ENCODE measurements at regions not wholly inside any gene's neighbourhood (a gene's known extent, or its start where the extent isn't known, plus 50 kb on each side); places are given as distances from the start of the nearest gene placed in this dataset.
A peak's percentile ranks its signal among the peaks of the same experiment; 100 is the strongest.
"Not testable (repeated sequence)": the region's sequence is repeated elsewhere in the genome, so short reads cannot be mapped to it uniquely, and the experiment has no call there.

- no peak for TF ChIP-seq CTCF (IDR thresholded peaks at IDR 0.05)
- TF ChIP-seq POLR2A (IDR thresholded peaks at IDR 0.05), result no peak
- intact Hi-C loops (cut with DNase I; ENCODE audit: low total_unique reads), result no loop called here
- no peak for DNase-seq (ENCODE audit: low spot score in 2 of 2)
- 98 to 99% methylated on average over 2 of the region's 2 CpGs for WGBS, 2 donors
- no peak overlapping the region for H3K4me3 ChIP-seq (ENCODE audit: low read depth, poor library complexity, severe bottlenecking)
These were observed 145.2 kb downstream of the ADSS2 start for GRCh38 chr1:244306544-244306943.

GRCh38 chr1:244309191-244309590 is 142.5 kb downstream of the ADSS2 start:
- 88 to 94% methylated on average over 4 of the region's 4 CpGs for WGBS, 2 donors
- H3K4me3 ChIP-seq (ENCODE audit: low read depth, poor library complexity, severe bottlenecking); intact Hi-C loops (cut with DNase I; ENCODE audit: low total_unique reads): not testable (repeated sequence)
- DNase-seq (ENCODE audit: low spot score in 2 of 2), result peak in 1 of 2 donors; percentile 12

GRCh38 chr1:244311784-244312532 is 139.8 kb downstream of the ADSS2 start:
- peak; percentile 29 to 83 for DNase-seq (ENCODE audit: low spot score in 2 of 2)
- WGBS, 2 donors, result 54 to 61% methylated on average over 18 of the region's 18 CpGs
- no peak for TF ChIP-seq POLR2A (IDR thresholded peaks at IDR 0.05)
- no peak for TF ChIP-seq CTCF (IDR thresholded peaks at IDR 0.05)
- no peak overlapping the region for H3K4me3 ChIP-seq (ENCODE audit: low read depth, poor library complexity, severe bottlenecking)
- intact Hi-C loops (cut with DNase I; ENCODE audit: low total_unique reads), result no loop called here

GRCh38 chr1:244313346-244313745 is 138.4 kb downstream of the ADSS2 start:
- TF ChIP-seq POLR2A (IDR thresholded peaks at IDR 0.05), result no peak
- no peak for TF ChIP-seq CTCF (IDR thresholded peaks at IDR 0.05)
- DNase-seq (ENCODE audit: low spot score in 2 of 2), result peak; percentile 65 to 90
- WGBS, 2 donors, result 74 to 77% methylated on average over 9 of the region's 9 CpGs

GRCh38 chr1:244314921-244315559 is 136.7 kb downstream of the ADSS2 start:
- no peak for TF ChIP-seq CTCF (IDR thresholded peaks at IDR 0.05)
- TF ChIP-seq POLR2A (IDR thresholded peaks at IDR 0.05), result no peak
- peak in 1 of 2 donors; percentile 36 for DNase-seq (ENCODE audit: low spot score in 2 of 2)
- intact Hi-C loops (cut with DNase I; ENCODE audit: low total_unique reads), result no loop called here
- 54 to 67% methylated on average over 8 of the region's 8 CpGs for WGBS, 2 donors
- H3K4me3 ChIP-seq (ENCODE audit: low read depth, poor library complexity, severe bottlenecking), result no peak overlapping the region

More at GRCh38 chr1:244313346-244313745, 138.4 kb downstream of the ADSS2 start:
- H3K4me3 ChIP-seq (ENCODE audit: low read depth, poor library complexity, severe bottlenecking), result no peak overlapping the region
- intact Hi-C loops (cut with DNase I; ENCODE audit: low total_unique reads), result no loop called here

GRCh38 chr1:244315996-244316395 is 135.7 kb downstream of the ADSS2 start:
- no peak overlapping the region for H3K4me3 ChIP-seq (ENCODE audit: low read depth, poor library complexity, severe bottlenecking)
- TF ChIP-seq POLR2A (IDR thresholded peaks at IDR 0.05) (no peak), CTCF (IDR thresholded peaks at IDR 0.05) (no peak)
- DNase-seq (ENCODE audit: low spot score in 2 of 2), result peak in 1 of 2 donors; percentile 61
- intact Hi-C loops (cut with DNase I; ENCODE audit: low total_unique reads), result no loop called here
- 94 to 95% methylated on average over 4 of the region's 4 CpGs for WGBS, 2 donors

Measured in lower leg skin (tissue), 4 donors.